ENCODE measurements at regions not wholly inside any gene's neighbourhood (a gene's known extent, or its start where the extent isn't known, plus 50 kb on each side); places are given as distances from the start of the nearest gene placed in this dataset.

- Histone ChIP-seq H3K4me3 (ENCODE audit: control insufficient read depth in 2 of 3, extremely low read depth in 1 of 3, insufficient read depth in 2 of 3, low read depth in 1 of 3, low read length in 3 of 3) (no peak overlapping the region), H3K36me3 (ENCODE audit: control insufficient read depth in 2 of 2, extremely low read depth in 1 of 2, insufficient read depth in 2 of 2, low read length in 2 of 2) (no peaks in the 10 kb centered on the region), H3K9ac (ENCODE audit: control insufficient read depth, extremely low read depth, insufficient read depth, low read length) (no peak overlapping the region), H3K4me1 (ENCODE audit: control insufficient read depth, extremely low read depth, insufficient read depth, low read length) (no peaks in the 10 kb centered on the region), H2AFZ (ENCODE audit: control insufficient read depth, low read length) (no peak overlapping the region), H3K79me2 (ENCODE audit: control insufficient read depth, insufficient read depth, low read length) (no peaks in the 10 kb centered on the region), H3K27me3 (ENCODE audit: control insufficient read depth, extremely low read depth, insufficient read depth, low read length) (no peaks in the 10 kb centered on the region), H3K9me1 (ENCODE audit: control insufficient read depth, extremely low read depth, insufficient read depth, low read length) (no peaks in the 10 kb centered on the region), H4K20me1 (ENCODE audit: control insufficient read depth, extremely low read depth, insufficient read depth, low read length) (no peaks in the 10 kb centered on the region), H3K9me3 (ENCODE audit: control insufficient read depth, low read depth, low read length) (no peaks in the 10 kb centered on the region), H3K4me2 (ENCODE audit: control insufficient read depth, extremely low read depth, insufficient read depth, low read depth, low read length) (no peak overlapping the region), H3K27ac (ENCODE audit: control insufficient read depth, insufficient read depth, low read length) (no peak overlapping the region)
- DNase-seq (ENCODE audit: low read depth, low spot score) (no peak), FAIRE-seq (no peak)
- TF ChIP-seq EZH2 (IDR thresholded peaks at IDR 0.05; ENCODE audit: low read length) (no peak), CTCF (optimal IDR thresholded peaks at IDR 0.05 in 1 of 3, IDR thresholded peaks at IDR 0.05 in 1 of 3, conservative IDR thresholded peaks at IDR 0.05 in 1 of 3; ENCODE audit: extremely low read depth in 1 of 3, insufficient read depth in 2 of 3, low read length in 3 of 3) (no peak)
- dilution Hi-C loops (cut with MboI; ENCODE audit: extremely low pct_ligation_motif_present, low sequenced_read_pairs): no loop called here
Measured at GRCh38 chr7:45294559-45294958, 137.0 kb downstream of the RAMP3 start.

GRCh38 chr7:45295222-45295621, 137.6 kb downstream of the RAMP3 start:
- Histone ChIP-seq H2AFZ (ENCODE audit: control insufficient read depth, low read length) (no peak overlapping the region), H3K27me3 (ENCODE audit: control insufficient read depth, extremely low read depth, insufficient read depth, low read length) (no peaks in the 10 kb centered on the region), H3K36me3 (ENCODE audit: control insufficient read depth in 2 of 2, extremely low read depth in 1 of 2, insufficient read depth in 2 of 2, low read length in 2 of 2) (no peaks in the 10 kb centered on the region), H3K4me1 (ENCODE audit: control insufficient read depth, extremely low read depth, insufficient read depth, low read length) (no peaks in the 10 kb centered on the region), H3K27ac (ENCODE audit: control insufficient read depth, insufficient read depth, low read length) (no peak overlapping the region), H3K9me1 (ENCODE audit: control insufficient read depth, extremely low read depth, insufficient read depth, low read length) (no peaks in the 10 kb centered on the region), H3K4me3 (ENCODE audit: control insufficient read depth in 2 of 3, extremely low read depth in 1 of 3, insufficient read depth in 2 of 3, low read depth in 1 of 3, low read length in 3 of 3) (no peak overlapping the region), H3K9ac (ENCODE audit: control insufficient read depth, extremely low read depth, insufficient read depth, low read length) (no peak overlapping the region), H3K4me2 (ENCODE audit: control insufficient read depth, extremely low read depth, insufficient read depth, low read depth, low read length) (no peak overlapping the region), H3K79me2 (ENCODE audit: control insufficient read depth, insufficient read depth, low read length) (no peaks in the 10 kb centered on the region), H3K9me3 (ENCODE audit: control insufficient read depth, low read depth, low read length) (no peaks in the 10 kb centered on the region), H4K20me1 (ENCODE audit: control insufficient read depth, extremely low read depth, insufficient read depth, low read length) (no peaks in the 10 kb centered on the region)
- dilution Hi-C loops (cut with MboI; ENCODE audit: extremely low pct_ligation_motif_present, low sequenced_read_pairs): no loop called here
- FAIRE-seq: no peak
- no peak for DNase-seq (ENCODE audit: low read depth, low spot score)
- TF ChIP-seq EZH2 (IDR thresholded peaks at IDR 0.05; ENCODE audit: low read length) (no peak), CTCF (optimal IDR thresholded peaks at IDR 0.05 in 1 of 3, IDR thresholded peaks at IDR 0.05 in 1 of 3, conservative IDR thresholded peaks at IDR 0.05 in 1 of 3; ENCODE audit: extremely low read depth in 1 of 3, insufficient read depth in 2 of 3, low read length in 3 of 3) (no peak)

All from keratinocyte (primary cell).